ENCODE measurements at regions not wholly inside any gene's neighbourhood (a gene's known extent, or its start where the extent isn't known, plus 50 kb on each side); places are given as distances from the start of the nearest gene placed in this dataset.

DNA sequence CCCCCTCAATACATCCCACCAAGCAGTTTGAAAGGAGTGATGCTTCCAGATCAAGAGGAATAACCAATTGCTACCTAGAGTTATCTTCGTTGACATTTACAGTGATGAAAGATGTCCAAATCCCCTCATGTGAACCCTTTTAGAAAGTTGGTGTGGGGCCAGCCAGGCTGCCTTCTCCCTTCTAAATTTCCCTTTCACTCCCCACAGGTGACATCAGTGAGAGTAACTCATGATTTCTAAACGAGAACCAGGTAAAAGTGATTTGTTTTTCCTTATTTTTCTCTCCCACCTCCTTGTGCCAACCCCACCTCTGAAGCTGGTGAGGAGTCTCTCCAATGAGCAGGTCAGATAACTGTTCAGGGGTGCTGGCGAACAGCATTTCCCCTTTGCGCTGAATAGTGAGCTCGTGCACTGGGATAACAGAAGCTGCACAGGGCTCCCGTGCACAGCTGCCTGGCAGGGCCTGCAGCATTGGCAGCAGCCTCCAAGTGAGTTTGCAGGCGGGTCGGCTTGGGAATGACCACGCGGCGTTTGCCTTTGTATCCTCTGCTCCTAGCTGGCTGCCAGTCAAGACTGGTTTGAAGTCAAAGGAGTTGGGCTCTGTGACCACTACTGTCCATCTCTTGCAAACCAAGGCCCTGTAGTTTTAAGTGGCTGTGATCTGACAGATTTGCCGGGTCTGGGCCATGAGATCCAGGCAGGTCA lies 70.2 kb upstream of the CORO2B start:
- Histone ChIP-seq H4K20me1 (replicated peaks; ENCODE audit: control insufficient read depth, extremely low read depth, insufficient read depth, low read length) (no peaks in the 10 kb centered on the region), H3K27me3 (ENCODE audit: control insufficient read depth in 2 of 2, insufficient read depth in 2 of 2, low read length in 2 of 2) (peaks cover 7% of the 10 kb centered on the region in 2 experiments), H3K27ac (ENCODE audit: insufficient read depth, low read depth, low read length) (no peak overlapping the region), H3K4me2 (ENCODE audit: insufficient read depth, low read length) (no peak overlapping the region), H3K4me1 (ENCODE audit: control insufficient read depth, extremely low read depth, insufficient read depth, low read length) (no peaks in the 10 kb centered on the region), H3K9me1 (replicated peaks; ENCODE audit: control insufficient read depth, extremely low read depth, insufficient read depth, low read length) (no peaks in the 10 kb centered on the region), H3K4me3 (replicated peaks in 1 of 3; ENCODE audit: insufficient read depth in 1 of 3, low read depth in 1 of 3, low read length in 3 of 3) (no peak overlapping the region), H3K36me3 (ENCODE audit: control insufficient read depth in 2 of 2, extremely low read depth in 1 of 2, insufficient read depth in 2 of 2, low read length in 2 of 2) (no peaks in the 10 kb centered on the region), H3K79me2 (ENCODE audit: control insufficient read depth, insufficient read depth, low read length) (no peaks in the 10 kb centered on the region), H2AFZ (ENCODE audit: low read depth, low read length) (no peak overlapping the region), H3K9ac (replicated peaks; ENCODE audit: extremely low read depth, insufficient read depth, low read length) (no peak overlapping the region), H3K9me3 (replicated peaks; ENCODE audit: control insufficient read depth, insufficient read depth, low read length) (no peaks in the 10 kb centered on the region)
- intact Hi-C loops (cut with micrococcal nuclease) = no loop called here
- POLR2A ChIA-PET = no interaction called here
- TF ChIP-seq, protein P1, sequence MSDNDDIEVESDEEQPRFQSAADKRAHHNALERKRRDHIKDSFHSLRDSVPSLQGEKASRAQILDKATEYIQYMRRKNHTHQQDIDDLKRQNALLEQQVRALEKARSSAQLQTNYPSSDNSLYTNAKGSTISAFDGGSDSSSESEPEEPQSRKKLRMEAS (IDR thresholded peaks at IDR 0.05; ENCODE audit: insufficient read depth, insufficient read length) = no peak
- no peak for TF ChIP-seq POLR2A (IDR thresholded peaks at IDR 0.05; ENCODE audit: low read depth, low read length)
- no peak for TF ChIP-seq EZH2 (IDR thresholded peaks at IDR 0.05; ENCODE audit: borderline replicate concordance, low read depth, low read length, severe bottlenecking)
- TF ChIP-seq GATA2 (IDR thresholded peaks at IDR 0.05; ENCODE audit: insufficient read depth, insufficient read length, low read depth, low read length) = no peak
- no peak for TF ChIP-seq JUN (IDR thresholded peaks at IDR 0.05; ENCODE audit: borderline replicate concordance, insufficient read depth, insufficient read length, low read depth)
- no peak for TF ChIP-seq MYC (IDR thresholded peaks at IDR 0.05; ENCODE audit: low read depth, low read length)
- TF ChIP-seq, protein P2, sequence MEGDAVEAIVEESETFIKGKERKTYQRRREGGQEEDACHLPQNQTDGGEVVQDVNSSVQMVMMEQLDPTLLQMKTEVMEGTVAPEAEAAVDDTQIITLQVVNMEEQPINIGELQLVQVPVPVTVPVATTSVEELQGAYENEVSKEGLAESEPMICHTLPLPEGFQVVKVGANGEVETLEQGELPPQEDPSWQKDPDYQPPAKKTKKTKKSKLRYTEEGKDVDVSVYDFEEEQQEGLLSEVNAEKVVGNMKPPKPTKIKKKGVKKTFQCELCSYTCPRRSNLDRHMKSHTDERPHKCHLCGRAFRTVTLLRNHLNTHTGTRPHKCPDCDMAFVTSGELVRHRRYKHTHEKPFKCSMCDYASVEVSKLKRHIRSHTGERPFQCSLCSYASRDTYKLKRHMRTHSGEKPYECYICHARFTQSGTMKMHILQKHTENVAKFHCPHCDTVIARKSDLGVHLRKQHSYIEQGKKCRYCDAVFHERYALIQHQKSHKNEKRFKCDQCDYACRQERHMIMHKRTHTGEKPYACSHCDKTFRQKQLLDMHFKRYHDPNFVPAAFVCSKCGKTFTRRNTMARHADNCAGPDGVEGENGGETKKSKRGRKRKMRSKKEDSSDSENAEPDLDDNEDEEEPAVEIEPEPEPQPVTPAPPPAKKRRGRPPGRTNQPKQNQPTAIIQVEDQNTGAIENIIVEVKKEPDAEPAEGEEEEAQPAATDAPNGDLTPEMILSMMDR (IDR thresholded peaks at IDR 0.05; ENCODE audit: extremely low read depth in 1 of 2, insufficient read depth in 1 of 2, low read depth in 1 of 2, low read length in 2 of 2) = no peak
- no peak for TF ChIP-seq FOS (IDR thresholded peaks at IDR 0.05; ENCODE audit: borderline replicate concordance, insufficient read depth, low read length)
- DNase-seq (ENCODE audit: low read depth, low spot score) = no peak
- BruUV-seq (replicated peaks) = no TSS peak
- FAIRE-seq = no peak
- CTCF ChIA-PET = no interaction called here
- dilution Hi-C loops (cut with MboI; ENCODE audit: extremely low pct_ligation_motif_present, low sequenced_read_pairs) = no loop called here

All from endothelial cell of umbilical vein (primary cell).